ENCODE measurements at regions not wholly inside any gene's neighbourhood (a gene's known extent, or its start where the extent isn't known, plus 50 kb on each side); places are given as distances from the start of the nearest gene placed in this dataset.

DNA sequence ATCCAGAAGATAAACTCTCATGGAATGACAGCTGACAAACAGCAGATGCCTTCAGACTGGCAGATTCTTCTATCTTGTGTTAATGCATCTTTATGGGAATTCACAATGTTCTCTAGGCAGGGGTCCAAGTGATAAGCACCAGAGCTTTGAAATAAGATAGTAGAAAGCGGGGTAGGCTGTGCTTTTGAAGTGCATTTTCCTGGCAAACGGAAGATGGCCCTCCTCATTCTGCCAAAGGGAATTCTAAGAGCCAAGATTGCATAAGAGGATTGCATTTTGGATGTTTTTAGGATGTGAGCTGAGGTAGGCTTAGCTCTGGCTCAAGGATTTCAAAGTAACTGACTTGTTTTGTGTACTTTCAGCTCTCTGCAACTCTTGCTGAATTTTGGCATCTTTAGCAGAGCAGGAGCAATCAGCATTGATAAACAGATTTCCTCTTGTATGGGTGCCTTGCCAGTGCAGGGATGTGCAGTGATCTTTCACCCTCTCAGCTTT lies 298.5 kb upstream of the KLF6 start:
- H3K79me1 ChIP-seq (ENCODE audit: insufficient read depth, low read depth, low read length, poor library complexity, severe bottlenecking) = no peaks in the 10 kb centered on the region
- H3K27ac Mint-ChIP-seq = peak overlapping the region in 1 of 3 experiments; percentile 44; a peak in 1 of 7 replicates
- H2BK15ac ChIP-seq (ENCODE audit: low read depth, low read length) = no peak overlapping the region
- H3K9me3 ChIP-seq (ENCODE audit: control insufficient read depth, low read depth, low read length) = no peaks in the 10 kb centered on the region
- no peaks in the 10 kb centered on the region for H4K20me1 ChIP-seq (ENCODE audit: control insufficient read depth, insufficient read depth, insufficient read length)
- no peak overlapping the region for H2BK5ac ChIP-seq (ENCODE audit: insufficient read length, low read length)
- no peaks in the 10 kb centered on the region; a peak in 1 of 7 replicates for H3K36me3 Mint-ChIP-seq (ENCODE audit: insufficient read depth in 1 of 3, low read depth in 3 of 3)
- no peaks in the 10 kb centered on the region for H3K79me2 ChIP-seq (ENCODE audit: insufficient read depth, low read length)
- peaks cover 15 to 16% of the 10 kb centered on the region in 2 experiments for H3K4me1 Mint-ChIP-seq
- no peak overlapping the region for H2BK120ac ChIP-seq (ENCODE audit: low read depth, low read length, poor library complexity, severe bottlenecking)
- H4K91ac ChIP-seq (ENCODE audit: insufficient read length, low read depth, low read length) = no peak overlapping the region
- no peak overlapping the region for H3T11ph ChIP-seq (ENCODE audit: low read length)
- no peak overlapping the region for H3K23ac ChIP-seq (ENCODE audit: insufficient read length, low read depth, low read length)
- H3K4me2 ChIP-seq (ENCODE audit: insufficient read depth, insufficient read length, low read length) = no peak overlapping the region
- H4K5ac ChIP-seq (ENCODE audit: insufficient read length, low read depth, low read length) = no peak overlapping the region
- no peak for DNase-seq
- H3K9ac ChIP-seq (ENCODE audit: extremely low read depth, insufficient read length, low read length) = no peak overlapping the region
- TF ChIP-seq, protein P1, sequence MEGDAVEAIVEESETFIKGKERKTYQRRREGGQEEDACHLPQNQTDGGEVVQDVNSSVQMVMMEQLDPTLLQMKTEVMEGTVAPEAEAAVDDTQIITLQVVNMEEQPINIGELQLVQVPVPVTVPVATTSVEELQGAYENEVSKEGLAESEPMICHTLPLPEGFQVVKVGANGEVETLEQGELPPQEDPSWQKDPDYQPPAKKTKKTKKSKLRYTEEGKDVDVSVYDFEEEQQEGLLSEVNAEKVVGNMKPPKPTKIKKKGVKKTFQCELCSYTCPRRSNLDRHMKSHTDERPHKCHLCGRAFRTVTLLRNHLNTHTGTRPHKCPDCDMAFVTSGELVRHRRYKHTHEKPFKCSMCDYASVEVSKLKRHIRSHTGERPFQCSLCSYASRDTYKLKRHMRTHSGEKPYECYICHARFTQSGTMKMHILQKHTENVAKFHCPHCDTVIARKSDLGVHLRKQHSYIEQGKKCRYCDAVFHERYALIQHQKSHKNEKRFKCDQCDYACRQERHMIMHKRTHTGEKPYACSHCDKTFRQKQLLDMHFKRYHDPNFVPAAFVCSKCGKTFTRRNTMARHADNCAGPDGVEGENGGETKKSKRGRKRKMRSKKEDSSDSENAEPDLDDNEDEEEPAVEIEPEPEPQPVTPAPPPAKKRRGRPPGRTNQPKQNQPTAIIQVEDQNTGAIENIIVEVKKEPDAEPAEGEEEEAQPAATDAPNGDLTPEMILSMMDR (conservative IDR thresholded peaks at IDR 0.05) = no peak
- no peak overlapping the region for H2BK12ac ChIP-seq (ENCODE audit: insufficient read length, low read depth, low read length)
- H2AFZ ChIP-seq (ENCODE audit: low read length) = no peak overlapping the region
- H3K4me3 Mint-ChIP-seq = no peak overlapping the region
- no peaks in the 10 kb centered on the region; the same call in 1 of the 2 replicates for H3K27me3 ChIP-seq (ENCODE audit: insufficient read depth, low read length)
- no peak overlapping the region for H4K8ac ChIP-seq (replicated peaks; ENCODE audit: insufficient read length, low read depth, low read length)
- H3K56ac ChIP-seq (ENCODE audit: insufficient read length, low read depth, low read length) = no peak overlapping the region
- no peaks in the 10 kb centered on the region for H3K9me3 Mint-ChIP-seq
- peaks cover 8% of the 10 kb centered on the region; the same call in 1 of the 2 replicates for H3K4me1 ChIP-seq (ENCODE audit: insufficient read depth, low read length)
- no peaks in the 10 kb centered on the region for H3K27me3 Mint-ChIP-seq (ENCODE audit: low read depth)
- no peak overlapping the region for H3K14ac ChIP-seq (ENCODE audit: insufficient read depth, low read length)
- no peak overlapping the region for H3K27ac ChIP-seq (ENCODE audit: insufficient read length, low read depth, low read length)
- WGBS (ENCODE audit: extremely low coverage, insufficient read length, low lambda C conversion rate) = no CpG with 5 or more reads among the region's 2 CpGs
- H3K4ac ChIP-seq (ENCODE audit: low read depth, low read length) = no peak overlapping the region
- H2BK20ac ChIP-seq (ENCODE audit: low read depth, low read length, poor library complexity, severe bottlenecking) = no peak overlapping the region
- no peak overlapping the region for H3K18ac ChIP-seq (ENCODE audit: insufficient read length, low read depth, low read length)
- H2AK5ac ChIP-seq (ENCODE audit: insufficient read length, low read length) = no peak overlapping the region
- H3K23me2 ChIP-seq (ENCODE audit: insufficient read length, low read depth, low read length, poor library complexity, severe bottlenecking) = no peaks in the 10 kb centered on the region
